VCaP (cell line): ENCODE measurements at regions not wholly inside any gene's neighbourhood (a gene's known extent, or its start where the extent isn't known, plus 50 kb on each side); places are given as distances from the start of the nearest gene placed in this dataset.

Source experiments
- H3K27ac ChIP-seq: fragments of 450-650 bp; 2 replicates; pipeline ENCODE4 v1.5.1; 2017
- CTCF ChIP-seq: fragments of 450-650 bp; conservative IDR thresholded peaks from 2 replicates; pipeline ENCODE4 v1.5.1; 2017; ENCODE audit warnings: mild to moderate bottlenecking, moderate library complexity

- no peak overlapping the region for H3K27ac ChIP-seq
- TF ChIP-seq CTCF = no peak
Observed at GRCh38 chr4:144501231-144501780, 144.7 kb upstream of the HHIP start.

- TF ChIP-seq CTCF = no peak
- H3K27ac ChIP-seq = no peak overlapping the region
Observed at GRCh38 chr4:144504883-144505282, 141.1 kb upstream of the HHIP start.

- no peak for TF ChIP-seq CTCF
Observed at GRCh38 chr4:144507311-144508101, 138.4 kb upstream of the HHIP start.

GRCh38 chr4:144509088-144510015 is 136.6 kb upstream of the HHIP start:
- no peak for TF ChIP-seq CTCF
- H3K27ac ChIP-seq = no peak overlapping the region

More at GRCh38 chr4:144507311-144508101, 138.4 kb upstream of the HHIP start:
- H3K27ac ChIP-seq = no peak overlapping the region

- no peak overlapping the region for H3K27ac ChIP-seq
- no peak for TF ChIP-seq CTCF
Observed at GRCh38 chr4:144514736-144515135, 131.2 kb upstream of the HHIP start.

GRCh38 chr4:144518181-144518895 is 127.6 kb upstream of the HHIP start:
- H3K27ac ChIP-seq = no peak overlapping the region
- TF ChIP-seq CTCF = no peak

- H3K27ac ChIP-seq = no peak overlapping the region
- TF ChIP-seq CTCF = no peak
Observed at GRCh38 chr4:144531841-144532240, 114.1 kb upstream of the HHIP start.
